ENCODE measurements at regions not wholly inside any gene's neighbourhood (a gene's known extent, or its start where the extent isn't known, plus 50 kb on each side); places are given as distances from the start of the nearest gene placed in this dataset.

DNA sequence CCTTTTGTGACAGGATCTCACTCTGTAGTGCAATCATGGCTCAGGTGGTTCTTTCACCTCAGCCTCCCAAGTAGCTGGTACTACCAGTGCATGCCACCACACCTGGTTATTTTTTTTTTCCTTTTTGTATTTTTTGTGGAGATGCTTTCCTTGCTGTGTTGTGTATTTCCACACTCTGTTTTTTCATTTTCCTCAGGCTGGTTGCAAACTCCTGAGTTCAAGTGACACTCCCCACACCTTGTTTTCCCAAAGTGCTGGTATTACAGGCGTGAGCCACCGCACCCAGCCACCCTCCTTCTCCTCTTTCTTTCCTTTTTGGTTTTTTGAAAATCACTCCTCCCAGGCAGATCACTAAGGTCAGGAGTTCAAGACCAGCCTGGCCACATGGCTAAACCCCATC, 65.0 kb downstream of the MYCN start:
- H3K27me3 ChIP-seq (replicated peaks in 1 of 4; ENCODE audit: control insufficient read depth in 3 of 4, extremely low read depth in 1 of 4, insufficient read depth in 3 of 4, low read length in 3 of 4) = no peaks in the 10 kb centered on the region
- H3K56ac ChIP-seq (replicated peaks; ENCODE audit: insufficient read length, low read depth, low read length) = no peak overlapping the region
- H3K4ac ChIP-seq (replicated peaks; ENCODE audit: insufficient read length, low read depth, low read length) = no peak overlapping the region
- H4K5ac ChIP-seq (ENCODE audit: insufficient read length, low read depth, low read length) = no peak overlapping the region
- H4K8ac ChIP-seq (ENCODE audit: extremely low read depth, insufficient read depth, low read length) = no peak overlapping the region
- H2BK20ac ChIP-seq (ENCODE audit: low read length) = no peak overlapping the region
- no peak overlapping the region for H3K4me2 ChIP-seq (ENCODE audit: insufficient read depth in 1 of 2, low read depth in 2 of 2, low read length in 2 of 2)
- H2BK120ac ChIP-seq (replicated peaks; ENCODE audit: low read depth, low read length) = no peak overlapping the region
- ChIA-PET CTCF (ENCODE audit: partially characterized antibody) (no interaction called here), POLR2A (ENCODE audit: partially characterized antibody) (no interaction called here)
- no peak overlapping the region for H3K4me3 ChIP-seq (ENCODE audit: extremely low read depth in 1 of 4, insufficient read depth in 2 of 4, low read depth in 3 of 4, low read length in 4 of 4)
- TF ChIP-seq, protein P1, sequence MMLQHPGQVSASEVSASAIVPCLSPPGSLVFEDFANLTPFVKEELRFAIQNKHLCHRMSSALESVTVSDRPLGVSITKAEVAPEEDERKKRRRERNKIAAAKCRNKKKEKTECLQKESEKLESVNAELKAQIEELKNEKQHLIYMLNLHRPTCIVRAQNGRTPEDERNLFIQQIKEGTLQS (IDR thresholded peaks at IDR 0.05; ENCODE audit: insufficient read depth, low read depth, low read length) = no peak
- TF ChIP-seq KDM5A (IDR thresholded peaks at IDR 0.05; ENCODE audit: low read length) (no peak), MAFK (IDR thresholded peaks at IDR 0.05; ENCODE audit: low read depth, low read length) (no peak), POU5F1 (IDR thresholded peaks at IDR 0.05; ENCODE audit: low read depth, low read length) (no peak), RFX5 (IDR thresholded peaks at IDR 0.05; ENCODE audit: borderline replicate concordance, low read depth, low read length) (no peak)
- H3K36me3 ChIP-seq (ENCODE audit: control insufficient read depth in 2 of 4, insufficient read depth in 4 of 4, low read length in 3 of 4) = no peaks in the 10 kb centered on the region
- H3K79me2 ChIP-seq (ENCODE audit: control insufficient read depth in 1 of 2, insufficient read depth in 2 of 2, low read length in 2 of 2) = no peaks in the 10 kb centered on the region
- DNase-seq (ENCODE audit: low read depth in 1 of 2, low spot score in 2 of 2) (no peak), FAIRE-seq (no peak)
- no peak overlapping the region for H2BK5ac ChIP-seq (ENCODE audit: low read depth, low read length)
- WGBS, 2 experiments (ENCODE audit: extremely low coverage in 1 of 2, insufficient coverage in 1 of 2, insufficient read length in 1 of 2, insufficient replicate concordance in 2 of 2, low coverage in 1 of 2, low lambda C conversion rate in 2 of 2, missing lambda C conversion rate in 1 of 2) = 75% methylated on average over 2 of the region's 2 CpGs; no CpG with 5 or more reads in 1 of the 2 experiments
- no peaks in the 10 kb centered on the region for H3K4me1 ChIP-seq (replicated peaks in 1 of 4; ENCODE audit: control insufficient read depth in 3 of 4, insufficient read depth in 4 of 4, low read length in 3 of 4)
- H2AFZ ChIP-seq (ENCODE audit: low read length) = no peak overlapping the region
- no peak overlapping the region for H3K14ac ChIP-seq (ENCODE audit: insufficient read length)
- no peak overlapping the region for H2AK5ac ChIP-seq (ENCODE audit: low read depth, low read length)
- no peak overlapping the region for H3K9ac ChIP-seq (replicated peaks in 1 of 4; ENCODE audit: extremely low read depth in 1 of 4, low read depth in 3 of 4, low read length in 3 of 4)
- no peak overlapping the region for H3K18ac ChIP-seq (ENCODE audit: extremely low read depth, low read length)
- no peak overlapping the region for H2BK12ac ChIP-seq (ENCODE audit: low read depth, low read length)
- no peak overlapping the region for H4K91ac ChIP-seq (replicated peaks; ENCODE audit: insufficient read length, low read length)
- no peaks in the 10 kb centered on the region for H3K79me1 ChIP-seq (ENCODE audit: low read depth, low read length)
- no peak overlapping the region for H2BK15ac ChIP-seq (ENCODE audit: low read length)
- no peak overlapping the region for H3K23ac ChIP-seq (ENCODE audit: insufficient read length)
- H3K23me2 ChIP-seq (ENCODE audit: low read depth, low read length) = no peaks in the 10 kb centered on the region; the same call in 1 of the 2 replicates
- H4K20me1 ChIP-seq (replicated peaks in 1 of 2; ENCODE audit: control insufficient read depth in 1 of 2, insufficient read depth in 2 of 2, low read length in 2 of 2) = no peaks in the 10 kb centered on the region
- no peak overlapping the region for H3K27ac ChIP-seq (ENCODE audit: low read depth, low read length)
- no peaks in the 10 kb centered on the region for H3K9me3 ChIP-seq (ENCODE audit: insufficient read depth in 2 of 2, low read depth in 1 of 2, low read length in 1 of 2)

Data from H1 (cell line).